ENCODE measurements at regions not wholly inside any gene's neighbourhood (a gene's known extent, or its start where the extent isn't known, plus 50 kb on each side); places are given as distances from the start of the nearest gene placed in this dataset.

- TF ChIP-seq, protein P1, sequence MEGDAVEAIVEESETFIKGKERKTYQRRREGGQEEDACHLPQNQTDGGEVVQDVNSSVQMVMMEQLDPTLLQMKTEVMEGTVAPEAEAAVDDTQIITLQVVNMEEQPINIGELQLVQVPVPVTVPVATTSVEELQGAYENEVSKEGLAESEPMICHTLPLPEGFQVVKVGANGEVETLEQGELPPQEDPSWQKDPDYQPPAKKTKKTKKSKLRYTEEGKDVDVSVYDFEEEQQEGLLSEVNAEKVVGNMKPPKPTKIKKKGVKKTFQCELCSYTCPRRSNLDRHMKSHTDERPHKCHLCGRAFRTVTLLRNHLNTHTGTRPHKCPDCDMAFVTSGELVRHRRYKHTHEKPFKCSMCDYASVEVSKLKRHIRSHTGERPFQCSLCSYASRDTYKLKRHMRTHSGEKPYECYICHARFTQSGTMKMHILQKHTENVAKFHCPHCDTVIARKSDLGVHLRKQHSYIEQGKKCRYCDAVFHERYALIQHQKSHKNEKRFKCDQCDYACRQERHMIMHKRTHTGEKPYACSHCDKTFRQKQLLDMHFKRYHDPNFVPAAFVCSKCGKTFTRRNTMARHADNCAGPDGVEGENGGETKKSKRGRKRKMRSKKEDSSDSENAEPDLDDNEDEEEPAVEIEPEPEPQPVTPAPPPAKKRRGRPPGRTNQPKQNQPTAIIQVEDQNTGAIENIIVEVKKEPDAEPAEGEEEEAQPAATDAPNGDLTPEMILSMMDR (IDR thresholded peaks at IDR 0.05), result no peak
- no peak for TF ChIP-seq POLR2A (IDR thresholded peaks at IDR 0.05)
- no peak overlapping the region for H3K4me3 ChIP-seq
- intact Hi-C loops (cut with DNase I), result loop anchor here in 6 of 10 donors (5.0 to 10.0 kb wide), 4 partner anchors 332 to 728 kb away; no protein-coding TSS in a partner anchor
- WGBS, 4 donors, result 90 to 92% (median 91%) methylated on average over 31 of the region's 31 CpGs
- no peaks in the 10 kb centered on the region for H3K9me3 ChIP-seq
- peaks cover 0 to 8% (median 0%) of the 10 kb centered on the region in 12 donors for H3K4me1 ChIP-seq
- ATAC-seq (no peak), DNase-seq (no peak)
- H3K36me3 ChIP-seq, result no peaks in the 10 kb centered on the region
- peaks cover 0 to 56% (median 11%) of the 10 kb centered on the region in 9 donors for H3K27me3 ChIP-seq
- no peak overlapping the region for H3K27ac ChIP-seq
Measured at GRCh38 chr22:49302530-49302929, 525.1 kb downstream of the BRD1 start.

GRCh38 chr22:49302150-49302460, 525.6 kb downstream of the BRD1 start:
- H3K27ac ChIP-seq, result no peak overlapping the region
- H3K4me1 ChIP-seq, result peaks cover 0 to 8% (median 0%) of the 10 kb centered on the region in 12 donors
- no peaks in the 10 kb centered on the region for H3K36me3 ChIP-seq
- peak in 1 of 5 donors; percentile 16 for DNase-seq
- ATAC-seq, result no peak
- intact Hi-C loops (cut with DNase I), result loop anchor here in 6 of 10 donors (5.0 to 10.0 kb wide), 4 partner anchors 333 to 727 kb away; no protein-coding TSS in a partner anchor
- no peak overlapping the region for H3K4me3 ChIP-seq
- peaks cover 0 to 51% (median 9%) of the 10 kb centered on the region in 9 donors for H3K27me3 ChIP-seq
- H3K9me3 ChIP-seq, result no peaks in the 10 kb centered on the region
- whole genome bisulfite sequencing, 4 donors, result 75 to 80% (median 79%) methylated on average over 10 to 11 of the region's 11 CpGs
- TF ChIP-seq, protein P1 (IDR thresholded peaks at IDR 0.05), result no peak
- TF ChIP-seq POLR2A (IDR thresholded peaks at IDR 0.05), result no peak

DNA sequence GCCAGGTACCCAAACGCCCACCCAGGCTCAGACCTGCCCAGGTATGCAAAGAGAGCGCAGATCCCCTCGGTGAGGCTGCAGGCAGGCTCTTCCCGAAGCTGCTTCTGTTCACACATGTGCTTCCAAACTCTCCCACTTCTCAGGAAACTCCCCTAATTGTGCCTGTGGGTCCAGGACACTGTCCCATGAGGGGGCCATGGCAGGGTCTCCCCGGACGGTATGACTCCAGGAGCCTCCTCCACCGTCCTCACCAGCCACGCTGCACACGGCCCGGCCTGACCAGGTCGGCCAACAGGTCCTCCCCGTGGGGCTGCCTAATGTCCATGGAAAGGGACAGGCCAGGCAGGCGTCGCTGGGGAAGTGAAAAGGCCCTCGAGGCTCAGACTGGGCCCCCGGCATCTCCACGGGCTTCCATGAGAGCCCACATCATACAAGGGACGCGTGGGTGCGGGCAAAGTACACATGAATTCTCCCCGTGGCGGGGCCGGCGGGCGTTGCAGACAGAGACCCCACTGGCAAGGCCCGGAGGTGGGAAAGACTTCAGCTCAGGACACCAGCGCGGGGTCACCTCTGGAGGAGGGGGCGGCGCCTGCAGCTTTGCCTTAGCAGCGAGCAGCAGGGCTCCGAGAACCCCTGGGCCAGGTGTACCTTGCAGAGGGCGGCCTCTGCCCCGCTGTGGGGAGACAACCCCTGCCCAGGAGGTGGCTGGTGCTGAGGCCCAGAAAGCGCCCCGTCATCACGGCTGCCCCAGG, 526.1 kb downstream of the BRD1 start:
- H3K4me1 ChIP-seq, result peaks cover 0 to 8% (median 0%) of the 10 kb centered on the region in 12 donors
- peaks cover 0 to 46% (median 7%) of the 10 kb centered on the region in 9 donors for H3K27me3 ChIP-seq
- no peaks in the 10 kb centered on the region for H3K9me3 ChIP-seq
- ATAC-seq (no peak), DNase-seq (peak in 2 of 5 donors; percentile 11 to 64)
- H3K27ac ChIP-seq, result no peak overlapping the region
- TF ChIP-seq POLR2A (IDR thresholded peaks at IDR 0.05), result no peak
- TF ChIP-seq, protein P1 (IDR thresholded peaks at IDR 0.05), result no peak
- 78 to 90% (median 85%) methylated on average over 33 to 37 of the region's 37 CpGs for WGBS, 4 donors
- H3K36me3 ChIP-seq, result no peaks in the 10 kb centered on the region
- no peak overlapping the region for H3K4me3 ChIP-seq
- intact Hi-C loops (cut with DNase I), result loop anchor here in 6 of 10 donors (5.0 to 10.0 kb wide), 4 partner anchors 333 to 727 kb away; no protein-coding TSS in a partner anchor

GRCh38 chr22:49300951-49301397, 526.7 kb downstream of the BRD1 start:
- peaks cover 0 to 40% (median 7%) of the 10 kb centered on the region in 9 donors for H3K27me3 ChIP-seq

More at GRCh38 chr22:49300951-49301397, 526.7 kb downstream of the BRD1 start:
- no peaks in the 10 kb centered on the region for H3K36me3 ChIP-seq
- no peak overlapping the region for H3K4me3 ChIP-seq
- WGBS, 4 donors, result 76 to 84% (median 79%) methylated on average over 12 to 15 of the region's 15 CpGs
- no peaks in the 10 kb centered on the region for H3K9me3 ChIP-seq
- ATAC-seq, result no peak
- no peak overlapping the region for H3K27ac ChIP-seq
- intact Hi-C loops (cut with DNase I), result loop anchor here in 6 of 10 donors (5.0 to 10.0 kb wide), 4 partner anchors 334 to 726 kb away; no protein-coding TSS in a partner anchor
- H3K4me1 ChIP-seq, result peaks cover 0 to 8% (median 0%) of the 10 kb centered on the region in 12 donors
- DNase-seq, result peak in 1 of 5 donors; percentile 29
- TF ChIP-seq POLR2A (IDR thresholded peaks at IDR 0.05), result no peak

All from heart left ventricle (tissue), 16 donors.